Activated CD8-positive, alpha-beta memory T cell treated with anti-CD3 and anti-CD28 coated beads for 4 hours (primary cell): ENCODE measurements at regions not wholly inside any gene's neighbourhood (a gene's known extent, or its start where the extent isn't known, plus 50 kb on each side); places are given as distances from the start of the nearest gene placed in this dataset.

Experiments used
- DNase-seq, 2 donors: peaks; one replicate each; pipeline ENCODE4 v3.0.0-alpha.2; 2020; ENCODE audit warnings: low read depth in 2 of 2

DNA sequence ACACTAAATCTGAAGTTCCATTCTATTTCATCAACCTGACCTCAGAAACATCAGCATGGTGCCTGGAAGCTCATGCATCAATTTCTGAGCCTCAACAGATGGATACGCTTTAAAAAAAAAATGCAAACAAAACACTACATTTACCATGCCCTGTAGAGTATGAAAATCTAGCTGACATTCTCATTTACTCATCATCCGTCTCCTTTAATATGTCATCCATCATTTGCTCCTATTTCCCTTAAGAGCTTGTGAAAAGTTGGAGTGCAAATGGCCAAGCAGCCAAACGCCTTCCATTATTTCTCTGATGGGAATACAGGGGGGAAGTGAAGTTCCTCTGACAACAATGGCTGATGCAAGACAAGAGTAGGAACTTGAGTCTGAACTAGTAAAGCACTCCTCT, 295.0 kb downstream of the TGFB2 start:
- no peak for DNase-seq

DNA sequence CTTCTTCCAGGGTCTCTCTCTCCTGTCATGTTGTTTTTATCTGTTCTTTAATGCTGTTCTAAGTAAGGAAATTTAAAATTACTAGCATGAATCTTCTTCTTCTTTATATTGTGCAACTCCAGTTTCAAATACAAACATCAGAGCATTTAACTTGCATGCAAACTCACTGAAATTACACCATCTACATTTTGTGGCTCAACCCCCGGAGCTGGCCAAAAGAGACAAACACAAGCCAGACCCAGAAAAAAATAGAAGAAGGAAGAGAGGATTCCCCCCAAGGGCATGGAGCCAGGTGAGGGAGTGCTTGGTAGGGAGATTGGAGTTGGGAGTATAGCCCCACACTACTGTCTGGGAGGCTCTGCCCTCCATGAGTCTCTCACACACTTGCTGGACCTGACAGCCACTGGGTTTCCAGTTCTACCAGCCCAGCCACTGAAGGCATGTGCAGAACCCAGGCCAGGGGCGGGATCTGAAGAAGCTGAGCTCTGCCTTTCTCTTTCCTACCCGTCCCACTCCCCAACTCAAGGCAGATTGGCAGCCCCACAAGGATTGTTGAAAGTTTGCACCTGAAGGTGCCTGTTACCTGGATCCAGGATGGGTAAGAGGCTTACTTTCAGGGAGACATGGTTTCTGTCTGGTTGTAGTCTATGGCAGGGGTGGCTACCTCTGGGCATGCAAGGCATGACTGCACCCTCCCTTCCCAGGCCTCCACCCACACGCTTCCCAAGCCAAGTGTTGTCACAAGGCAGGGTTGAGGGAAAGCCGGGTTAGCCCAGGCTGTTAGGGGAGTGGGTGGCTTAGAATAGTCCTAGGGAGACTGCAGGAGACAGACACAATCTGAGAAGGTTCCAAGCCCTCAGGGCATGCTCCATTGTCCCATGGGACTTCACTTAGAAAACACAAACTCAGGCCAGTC, 297.2 kb downstream of the TGFB2 start:
- no peak for DNase-seq

DNA sequence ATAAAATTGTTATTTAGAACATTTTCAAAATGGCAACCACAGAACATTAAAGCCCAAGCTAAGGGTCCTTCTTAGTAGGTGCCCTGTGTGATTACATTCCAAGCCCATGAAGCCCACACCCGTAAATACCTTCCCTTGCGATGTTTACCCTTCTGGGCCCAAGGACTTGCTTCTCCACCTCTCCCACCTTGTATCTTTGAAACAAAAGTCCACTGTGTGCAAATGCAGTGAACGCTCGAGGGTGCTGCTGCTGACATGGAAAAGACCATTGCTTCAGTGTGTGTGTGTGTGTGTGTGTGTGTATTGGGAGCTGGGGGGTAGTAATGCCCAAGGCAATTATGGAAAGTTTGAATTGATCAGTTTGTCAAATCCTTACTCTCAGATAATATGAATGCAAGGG, 298.1 kb downstream of the TGFB2 start:
- no peak for DNase-seq

DNA sequence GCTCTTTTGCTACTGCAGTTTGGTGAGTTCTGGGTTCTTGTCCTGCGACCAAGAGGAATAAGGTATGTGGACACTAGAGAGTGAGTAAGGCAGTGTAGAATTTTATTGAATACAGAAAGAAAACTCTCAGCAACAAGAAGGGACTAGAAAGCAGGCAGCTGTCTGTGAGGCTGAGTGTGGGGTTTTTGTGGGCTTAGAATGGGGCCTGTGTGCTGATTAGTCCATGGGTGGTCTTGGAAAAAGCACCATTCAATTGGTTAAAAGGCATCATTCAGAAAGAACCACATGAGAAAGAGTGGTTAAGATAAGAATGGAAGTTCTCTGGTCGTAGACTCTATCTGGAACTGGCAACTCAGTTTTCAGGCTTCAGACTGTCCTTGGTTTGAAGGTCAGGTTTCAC, 298.8 kb downstream of the TGFB2 start:
- DNase-seq = no peak

- no peak for DNase-seq
These were observed 301.2 kb downstream of the TGFB2 start for GRCh38 chr1:218646288-218646687.

- DNase-seq = no peak
These were observed 311.3 kb downstream of the TGFB2 start for GRCh38 chr1:218656301-218657037.

DNA sequence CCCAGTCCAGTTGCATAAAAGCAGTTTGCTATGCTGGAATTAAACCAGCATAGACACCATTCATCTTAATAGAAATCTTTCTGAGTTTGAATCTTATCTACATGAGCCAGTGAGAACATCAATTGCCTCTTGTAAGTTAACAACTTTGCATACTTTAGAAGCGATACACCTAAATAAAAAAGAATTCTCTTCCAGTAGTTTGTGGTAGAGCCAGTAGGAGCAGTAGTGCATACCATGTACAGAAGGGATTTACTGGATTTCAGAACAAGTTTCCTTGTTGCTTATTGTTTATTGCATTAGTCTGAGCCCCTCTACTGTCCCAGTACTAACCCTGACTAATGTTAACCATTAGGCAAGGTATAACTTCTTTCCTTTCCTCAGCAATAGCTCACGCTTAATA, 313.1 kb downstream of the TGFB2 start:
- DNase-seq = no peak

GRCh38 chr1:218658899-218659298, 313.8 kb downstream of the TGFB2 start:
- DNase-seq = no peak

DNA sequence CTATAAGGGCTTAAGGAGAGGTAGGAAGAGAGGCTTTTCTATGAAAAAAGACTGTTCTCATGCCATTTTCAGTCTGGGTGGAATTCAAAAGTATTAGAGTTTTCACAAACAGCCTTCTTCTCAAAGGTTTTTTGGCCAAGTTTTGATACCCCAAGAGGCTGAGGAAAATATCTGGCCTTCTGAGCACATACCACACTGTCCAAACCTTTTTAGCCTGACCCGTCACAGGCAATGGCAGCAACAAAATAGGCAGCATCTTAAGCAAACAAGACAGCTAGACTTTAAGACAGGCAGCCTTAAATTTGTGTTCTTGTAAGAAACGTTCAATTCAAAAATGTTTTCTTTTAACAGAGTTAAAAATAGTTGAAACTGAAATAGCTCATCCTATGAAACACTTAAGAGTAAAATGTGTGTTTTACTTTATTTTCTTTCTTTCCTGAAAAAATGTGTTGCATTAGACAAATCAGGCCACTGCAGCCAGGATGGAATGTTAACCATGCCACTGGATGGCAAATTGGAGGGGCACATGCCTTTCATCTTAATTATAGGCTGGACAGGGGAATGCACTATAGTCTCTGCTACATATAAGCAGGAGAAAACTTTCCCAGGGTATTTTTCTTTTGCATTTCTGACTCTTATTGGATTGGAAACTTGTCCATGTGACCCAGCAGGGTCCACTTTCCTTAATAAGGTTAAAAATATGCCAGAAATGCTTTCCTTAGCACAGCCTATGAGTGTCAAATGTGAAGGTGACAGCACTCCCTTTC, 315.0 kb downstream of the TGFB2 start:
- no peak for DNase-seq

DNA sequence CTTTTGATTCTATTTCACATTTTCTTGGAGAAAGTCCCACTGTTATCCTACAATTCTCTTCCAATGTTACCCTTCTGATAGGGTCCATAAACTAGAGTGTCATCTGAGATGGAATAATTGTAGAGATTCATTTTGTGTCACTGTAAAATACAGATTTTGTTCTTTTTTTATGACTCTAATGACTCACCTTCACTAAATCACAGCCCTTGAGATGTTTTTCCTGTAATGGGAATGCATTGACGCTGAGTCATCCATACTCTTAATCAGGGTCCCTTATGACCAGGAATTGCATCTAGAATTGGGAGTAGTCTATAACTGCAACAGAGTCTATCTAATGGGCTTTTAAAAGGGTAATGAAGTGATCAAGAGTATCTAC, 315.5 kb downstream of the TGFB2 start:
- DNase-seq = no peak

DNA sequence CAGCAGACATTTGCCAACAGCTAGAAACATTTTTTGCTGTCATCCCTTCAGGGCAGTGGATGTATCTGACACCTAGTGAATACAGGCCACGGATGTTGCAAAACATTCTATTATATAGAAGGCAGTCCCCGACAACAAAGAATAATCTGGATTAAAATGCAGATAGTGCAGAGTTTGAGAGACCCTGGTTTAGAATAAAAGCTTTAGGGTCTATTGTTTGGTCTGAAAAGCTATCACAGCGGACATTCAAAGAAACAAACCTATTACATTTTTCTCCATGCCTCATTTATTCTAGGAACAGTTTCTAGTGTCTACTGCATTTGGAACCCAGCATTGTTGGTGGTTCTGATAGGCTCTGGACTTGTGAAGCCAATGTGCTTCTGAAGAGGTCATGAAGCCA, 316.3 kb downstream of the TGFB2 start:
- no peak for DNase-seq

- no peak for DNase-seq
These were observed 319.4 kb downstream of the TGFB2 start for GRCh38 chr1:218664385-218665170.

DNA sequence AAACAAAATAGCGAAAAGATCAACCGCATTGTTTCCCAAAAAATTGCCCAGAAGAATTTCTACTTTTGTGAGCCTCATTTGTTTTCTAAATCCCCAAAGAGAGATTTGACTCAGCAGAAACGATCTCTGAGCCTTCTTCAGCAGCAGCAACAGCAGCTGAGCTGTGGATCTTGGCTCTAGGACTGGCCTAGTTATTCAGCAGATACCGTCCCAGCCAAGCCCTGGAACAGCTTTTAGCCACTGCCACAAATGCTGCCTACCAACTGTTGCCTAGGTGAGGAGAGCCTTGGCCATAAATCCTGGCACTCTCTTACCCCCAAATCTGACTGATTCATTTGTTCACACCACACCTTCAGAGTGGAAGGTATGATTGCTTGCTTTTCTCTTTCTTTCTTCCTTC, 320.1 kb downstream of the TGFB2 start:
- DNase-seq = no peak

GRCh38 chr1:218666263-218666662, 321.1 kb downstream of the TGFB2 start:
- DNase-seq = no peak

- DNase-seq = no peak
These were observed 322.8 kb downstream of the TGFB2 start for GRCh38 chr1:218667781-218668516.

GRCh38 chr1:218669431-218669830, 324.3 kb downstream of the TGFB2 start:
- DNase-seq = no peak

GRCh38 chr1:218670875-218671274, 325.7 kb downstream of the TGFB2 start:
- DNase-seq = no peak

DNA sequence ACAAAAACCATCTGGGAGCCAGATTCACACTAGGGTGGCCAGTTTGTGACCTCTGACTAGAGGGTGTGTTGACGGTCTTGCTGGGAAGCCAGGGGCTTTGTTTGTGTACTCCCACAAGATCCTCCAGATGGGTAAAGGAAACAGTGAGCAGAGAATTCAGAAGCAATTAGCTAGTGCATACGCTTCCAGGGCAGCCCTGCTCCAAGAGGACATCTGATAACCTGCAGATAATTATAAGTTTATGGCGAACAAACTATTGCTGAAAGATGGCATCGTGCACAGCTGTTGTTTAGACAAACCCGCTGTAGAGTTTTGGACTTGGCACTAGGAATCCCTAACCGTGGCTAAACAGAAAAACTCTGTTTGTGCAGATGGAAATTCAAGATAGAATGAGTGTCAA, 326.4 kb downstream of the TGFB2 start:
- no peak for DNase-seq

DNA sequence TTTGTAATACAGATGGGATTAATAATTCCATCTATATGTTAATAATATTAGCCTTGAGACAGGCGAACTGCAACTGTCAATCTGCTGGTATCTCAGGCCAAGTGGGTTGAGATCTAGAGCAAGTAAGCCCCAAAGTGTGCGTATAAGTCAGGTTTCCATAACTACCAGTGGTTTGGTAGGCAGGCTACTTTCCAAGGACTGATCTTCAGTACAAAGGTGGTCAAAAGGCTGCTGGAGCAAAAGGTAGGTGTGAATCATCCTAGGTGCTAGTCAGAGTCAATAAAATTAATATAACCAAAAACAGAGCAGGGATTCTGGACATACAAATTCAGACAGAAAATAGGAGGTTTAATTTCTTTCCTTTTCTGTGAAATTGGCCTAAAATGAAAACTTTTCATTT, 328.0 kb downstream of the TGFB2 start:
- no peak for DNase-seq

DNA sequence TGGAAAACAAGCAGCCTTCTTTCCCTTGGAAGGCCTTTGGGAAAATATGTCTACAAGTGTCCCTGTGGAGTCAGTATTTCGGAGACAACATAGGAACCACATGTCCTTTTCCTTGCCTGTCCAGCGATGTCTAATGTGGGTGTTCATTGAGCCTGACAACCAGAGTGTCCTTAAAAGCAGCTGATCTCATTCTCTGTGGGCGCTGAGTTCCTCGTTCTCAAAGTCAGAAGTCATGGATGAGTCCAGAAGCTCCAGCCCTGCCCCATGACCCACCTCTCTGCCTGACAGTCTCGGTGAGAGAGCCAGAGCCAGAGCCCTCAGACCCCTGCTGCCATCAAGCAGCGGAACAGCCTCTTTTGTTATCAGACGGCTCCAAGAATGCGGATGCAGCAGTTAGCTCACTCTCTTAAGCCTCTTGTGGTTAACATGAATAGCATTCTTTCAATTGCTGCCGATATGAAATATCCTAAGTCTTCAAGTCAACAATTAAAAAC, 329.2 kb downstream of the TGFB2 start:
- DNase-seq = no peak

- no peak for DNase-seq
These were observed 331.9 kb downstream of the TGFB2 start for GRCh38 chr1:218677026-218677425.
